PC-3 (cell line): ENCODE measurements at regions not wholly inside any gene's neighbourhood (a gene's known extent, or its start where the extent isn't known, plus 50 kb on each side); places are given as distances from the start of the nearest gene placed in this dataset.

ENCODE experiments used
- EZH2 ChIP-seq: fragments of 300-600 bp; sonication (generic); IDR thresholded peaks from one replicate; pipeline ENCODE4 v1.6.1; 2017; ENCODE audit warnings: antibody characterized with exemption, mild to moderate bottlenecking, low read length; ENCODE audit not compliant: unreplicated experiment
- EZH2phosphoT487 ChIP-seq: fragments of 300-600 bp; sonication (generic); IDR thresholded peaks from 2 replicates; pipeline ENCODE4 v1.6.1; 2018; ENCODE audit warnings: mild to moderate bottlenecking, antibody characterized with exemption, low read length, borderline replicate concordance
- TF ChIP-seq, protein P1 (sequence below): fragments of 300-600 bp; sonication (generic); conservative IDR thresholded peaks from 2 replicates; pipeline ENCODE4 v1.5.1; 2017; ENCODE audit warnings: antibody characterized with exemption, low read depth, mild to moderate bottlenecking, low read length

DNA sequence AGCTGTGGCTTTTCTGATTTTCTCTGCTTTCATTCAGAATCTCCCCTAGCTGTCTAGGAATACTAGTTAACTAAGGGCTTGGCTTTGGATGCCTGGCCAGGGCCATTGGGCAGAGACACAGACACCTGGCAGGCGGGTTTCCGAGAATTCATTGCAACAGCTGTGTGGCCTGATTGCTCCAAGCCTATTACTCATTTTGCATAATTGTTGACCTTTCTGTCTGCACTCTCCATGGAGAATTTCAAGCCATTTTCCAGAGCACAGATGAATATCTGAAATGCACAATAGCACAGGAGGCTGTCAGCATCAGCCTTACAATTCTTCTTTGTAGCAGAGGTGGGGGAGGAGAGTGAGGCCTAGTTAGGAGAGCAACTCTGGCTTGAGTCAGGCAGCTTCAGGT is 310.5 kb downstream of the DMAC1 start:
- TF ChIP-seq, protein P1, sequence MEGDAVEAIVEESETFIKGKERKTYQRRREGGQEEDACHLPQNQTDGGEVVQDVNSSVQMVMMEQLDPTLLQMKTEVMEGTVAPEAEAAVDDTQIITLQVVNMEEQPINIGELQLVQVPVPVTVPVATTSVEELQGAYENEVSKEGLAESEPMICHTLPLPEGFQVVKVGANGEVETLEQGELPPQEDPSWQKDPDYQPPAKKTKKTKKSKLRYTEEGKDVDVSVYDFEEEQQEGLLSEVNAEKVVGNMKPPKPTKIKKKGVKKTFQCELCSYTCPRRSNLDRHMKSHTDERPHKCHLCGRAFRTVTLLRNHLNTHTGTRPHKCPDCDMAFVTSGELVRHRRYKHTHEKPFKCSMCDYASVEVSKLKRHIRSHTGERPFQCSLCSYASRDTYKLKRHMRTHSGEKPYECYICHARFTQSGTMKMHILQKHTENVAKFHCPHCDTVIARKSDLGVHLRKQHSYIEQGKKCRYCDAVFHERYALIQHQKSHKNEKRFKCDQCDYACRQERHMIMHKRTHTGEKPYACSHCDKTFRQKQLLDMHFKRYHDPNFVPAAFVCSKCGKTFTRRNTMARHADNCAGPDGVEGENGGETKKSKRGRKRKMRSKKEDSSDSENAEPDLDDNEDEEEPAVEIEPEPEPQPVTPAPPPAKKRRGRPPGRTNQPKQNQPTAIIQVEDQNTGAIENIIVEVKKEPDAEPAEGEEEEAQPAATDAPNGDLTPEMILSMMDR = no peak
- TF ChIP-seq EZH2 = no peak
- TF ChIP-seq EZH2phosphoT487 = no peak
